Panc1 (cell line): ENCODE measurements at regions not wholly inside any gene's neighbourhood (a gene's known extent, or its start where the extent isn't known, plus 50 kb on each side); places are given as distances from the start of the nearest gene placed in this dataset.

Source experiments
- POLR2AphosphoS5 ChIP-seq: IDR thresholded peaks from 2 replicates; pipeline ENCODE4 v1.6.1; 2012; ENCODE audit warnings: mild to moderate bottlenecking, low read depth, low read length, moderate library complexity
- SIN3A ChIP-seq: IDR thresholded peaks from 2 replicates; pipeline ENCODE4 v1.6.1; 2012; ENCODE audit warnings: low read depth, mild to moderate bottlenecking, low read length, moderate library complexity, borderline replicate concordance; ENCODE audit not compliant: insufficient read depth
- TF ChIP-seq, protein P1 (sequence below): fragments of 450-650 bp; IDR thresholded peaks from 2 replicates; pipeline ENCODE4 v1.5.1; 2017; ENCODE audit warnings: mild to moderate bottlenecking

DNA sequence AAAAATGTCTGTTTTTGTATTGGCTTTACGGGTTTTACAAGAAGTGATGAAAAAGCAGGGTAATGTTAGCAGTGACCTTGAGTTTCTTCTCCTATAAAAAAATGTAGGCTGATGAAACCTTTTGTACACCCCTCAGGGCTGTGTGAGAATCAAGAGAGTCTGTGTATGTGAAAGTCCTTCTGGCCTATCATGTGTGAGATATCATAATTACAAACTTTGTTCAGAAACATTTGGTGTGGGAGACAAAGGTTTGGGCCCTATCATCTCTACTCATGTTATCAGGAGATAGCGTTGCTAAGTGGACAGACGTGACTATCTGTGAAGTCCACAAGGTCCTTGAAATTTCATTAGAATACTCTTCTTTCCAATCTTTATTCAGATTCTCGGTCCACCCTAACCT is 170.6 kb upstream of the HAND2 start:
- TF ChIP-seq, protein P1, sequence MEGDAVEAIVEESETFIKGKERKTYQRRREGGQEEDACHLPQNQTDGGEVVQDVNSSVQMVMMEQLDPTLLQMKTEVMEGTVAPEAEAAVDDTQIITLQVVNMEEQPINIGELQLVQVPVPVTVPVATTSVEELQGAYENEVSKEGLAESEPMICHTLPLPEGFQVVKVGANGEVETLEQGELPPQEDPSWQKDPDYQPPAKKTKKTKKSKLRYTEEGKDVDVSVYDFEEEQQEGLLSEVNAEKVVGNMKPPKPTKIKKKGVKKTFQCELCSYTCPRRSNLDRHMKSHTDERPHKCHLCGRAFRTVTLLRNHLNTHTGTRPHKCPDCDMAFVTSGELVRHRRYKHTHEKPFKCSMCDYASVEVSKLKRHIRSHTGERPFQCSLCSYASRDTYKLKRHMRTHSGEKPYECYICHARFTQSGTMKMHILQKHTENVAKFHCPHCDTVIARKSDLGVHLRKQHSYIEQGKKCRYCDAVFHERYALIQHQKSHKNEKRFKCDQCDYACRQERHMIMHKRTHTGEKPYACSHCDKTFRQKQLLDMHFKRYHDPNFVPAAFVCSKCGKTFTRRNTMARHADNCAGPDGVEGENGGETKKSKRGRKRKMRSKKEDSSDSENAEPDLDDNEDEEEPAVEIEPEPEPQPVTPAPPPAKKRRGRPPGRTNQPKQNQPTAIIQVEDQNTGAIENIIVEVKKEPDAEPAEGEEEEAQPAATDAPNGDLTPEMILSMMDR = no peak
- no peak for TF ChIP-seq POLR2AphosphoS5
- no peak for TF ChIP-seq SIN3A
